ENCODE measurements at regions not wholly inside any gene's neighbourhood (a gene's known extent, or its start where the extent isn't known, plus 50 kb on each side); places are given as distances from the start of the nearest gene placed in this dataset.

DNA sequence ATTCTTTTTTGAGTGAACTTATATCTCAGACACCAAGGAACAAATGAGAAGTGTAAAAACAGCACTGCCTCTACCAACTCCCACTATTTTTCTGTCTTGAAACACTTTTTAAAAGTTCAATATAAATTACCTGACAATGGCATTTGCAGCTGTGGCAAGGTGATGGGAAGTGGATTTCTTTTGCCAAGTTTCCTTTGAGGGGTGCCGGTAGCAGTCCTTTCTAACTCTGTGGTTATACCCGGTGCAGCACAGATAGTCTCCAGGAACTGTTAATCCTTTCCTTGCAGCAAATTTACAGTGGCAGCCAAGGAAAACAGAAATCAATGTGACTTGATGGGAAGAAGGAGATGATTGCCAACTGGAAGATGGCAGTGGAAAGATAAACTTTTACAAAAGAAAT is 243.7 kb downstream of the BCAT1 start:
- Histone ChIP-seq H3K18ac (ENCODE audit: low read length) (no peak overlapping the region), H3K4me2 (ENCODE audit: insufficient read depth, low read length, poor library complexity, severe bottlenecking) (no peak overlapping the region), H2AK5ac (ENCODE audit: low read depth, low read length) (no peak overlapping the region), H2AFZ (ENCODE audit: low read length) (no peak overlapping the region), H3K14ac (ENCODE audit: low read length) (no peak overlapping the region), H4K8ac (ENCODE audit: low read depth, low read length) (no peak overlapping the region), H2BK15ac (ENCODE audit: low read length) (no peak overlapping the region), H3K79me1 (ENCODE audit: low read depth, low read length) (no peaks in the 10 kb centered on the region), H4K91ac (ENCODE audit: low read depth, low read length, poor library complexity) (no peak overlapping the region), H3K9me3 (replicated peaks in 1 of 2; ENCODE audit: control insufficient read depth in 2 of 2, insufficient read depth in 1 of 2, low read depth in 1 of 2, low read length in 2 of 2) (peaks cover 0 to 14% of the 10 kb centered on the region in 2 donors), H2BK12ac (ENCODE audit: low read length) (no peak overlapping the region), H3K4ac (ENCODE audit: low read length) (no peak overlapping the region), H3K4me3 (ENCODE audit: low read length in 2 of 2) (no peak overlapping the region), H3K27ac (replicated peaks; ENCODE audit: low read length) (no peak overlapping the region), H3K27me3 (ENCODE audit: control insufficient read depth in 3 of 3, insufficient read depth in 3 of 3, low read depth in 1 of 3, low read length in 3 of 3) (no peaks in the 10 kb centered on the region), H2BK5ac (ENCODE audit: low read length) (no peak overlapping the region), H3K9ac (ENCODE audit: low read depth, low read length, poor library complexity) (no peak overlapping the region), H2BK120ac (ENCODE audit: low read depth, low read length) (no peak overlapping the region), H3K23ac (ENCODE audit: low read depth, low read length, poor library complexity) (no peak overlapping the region), H3K36me3 (replicated peaks in 1 of 2; ENCODE audit: control insufficient read depth in 2 of 2, insufficient read depth in 2 of 2, low read length in 2 of 2) (no peaks in the 10 kb centered on the region), H3K4me1 (ENCODE audit: control insufficient read depth in 2 of 2, insufficient read depth in 1 of 2, low read depth in 1 of 2, low read length in 2 of 2) (no peaks in the 10 kb centered on the region)
- DNase-seq (ENCODE audit: low spot score) = no peak
- no CpG with 5 or more reads among the region's 2 CpGs for WGBS, 2 donors (ENCODE audit: extremely low coverage in 2 of 2, insufficient read length in 2 of 2, insufficient replicate concordance in 1 of 2)

DNA sequence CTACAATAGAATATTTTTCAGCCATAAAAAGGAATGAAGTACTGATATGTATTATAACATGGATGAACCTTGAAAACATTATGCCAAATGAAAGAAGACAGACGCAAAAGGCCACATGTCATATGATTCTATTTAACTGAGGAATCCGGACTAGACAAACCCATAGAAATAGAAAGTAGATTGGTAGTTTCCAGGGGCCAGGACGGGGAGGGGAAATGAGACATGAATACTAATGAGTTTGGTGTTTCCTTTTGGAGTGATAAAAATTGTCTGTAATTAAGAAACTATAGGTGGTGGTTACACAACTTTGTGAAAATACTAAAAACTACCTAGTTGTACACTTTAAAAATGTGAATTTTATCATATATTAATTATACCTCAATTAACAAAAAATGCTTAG is 247.6 kb downstream of the BCAT1 start:
- Histone ChIP-seq H2BK12ac (ENCODE audit: low read length) (no peak overlapping the region), H3K4me1 (ENCODE audit: control insufficient read depth in 2 of 2, insufficient read depth in 1 of 2, low read depth in 1 of 2, low read length in 2 of 2) (peaks cover 2 to 21% of the 10 kb centered on the region in 2 donors), H3K79me1 (ENCODE audit: low read depth, low read length) (no peaks in the 10 kb centered on the region), H3K4me3 (ENCODE audit: low read length in 2 of 2) (no peak overlapping the region), H3K9ac (ENCODE audit: low read depth, low read length, poor library complexity) (no peak overlapping the region), H3K14ac (ENCODE audit: low read length) (no peak overlapping the region), H4K8ac (ENCODE audit: low read depth, low read length) (no peak overlapping the region), H3K9me3 (replicated peaks in 1 of 2; ENCODE audit: control insufficient read depth in 2 of 2, insufficient read depth in 1 of 2, low read depth in 1 of 2, low read length in 2 of 2) (peaks cover 0 to 16% of the 10 kb centered on the region in 2 donors), H3K4me2 (ENCODE audit: insufficient read depth, low read length, poor library complexity, severe bottlenecking) (no peak overlapping the region), H2BK15ac (ENCODE audit: low read length) (no peak overlapping the region), H3K27ac (replicated peaks; ENCODE audit: low read length) (no peak overlapping the region), H2AK5ac (ENCODE audit: low read depth, low read length) (no peak overlapping the region), H3K27me3 (ENCODE audit: control insufficient read depth in 3 of 3, insufficient read depth in 3 of 3, low read depth in 1 of 3, low read length in 3 of 3) (no peaks in the 10 kb centered on the region), H2BK120ac (ENCODE audit: low read depth, low read length) (no peak overlapping the region), H4K91ac (ENCODE audit: low read depth, low read length, poor library complexity) (no peak overlapping the region), H3K23ac (ENCODE audit: low read depth, low read length, poor library complexity) (no peak overlapping the region), H3K4ac (ENCODE audit: low read length) (no peak overlapping the region), H3K36me3 (replicated peaks in 1 of 2; ENCODE audit: control insufficient read depth in 2 of 2, insufficient read depth in 2 of 2, low read length in 2 of 2) (no peaks in the 10 kb centered on the region), H3K18ac (ENCODE audit: low read length) (no peak overlapping the region), H2BK5ac (ENCODE audit: low read length) (no peak overlapping the region), H2AFZ (ENCODE audit: low read length) (no peak overlapping the region)
- DNase-seq (ENCODE audit: low spot score) = no peak
- no CpG with 5 or more reads among the region's 3 CpGs for WGBS, 2 donors (ENCODE audit: extremely low coverage in 2 of 2, insufficient read length in 2 of 2, insufficient replicate concordance in 1 of 2)

DNA sequence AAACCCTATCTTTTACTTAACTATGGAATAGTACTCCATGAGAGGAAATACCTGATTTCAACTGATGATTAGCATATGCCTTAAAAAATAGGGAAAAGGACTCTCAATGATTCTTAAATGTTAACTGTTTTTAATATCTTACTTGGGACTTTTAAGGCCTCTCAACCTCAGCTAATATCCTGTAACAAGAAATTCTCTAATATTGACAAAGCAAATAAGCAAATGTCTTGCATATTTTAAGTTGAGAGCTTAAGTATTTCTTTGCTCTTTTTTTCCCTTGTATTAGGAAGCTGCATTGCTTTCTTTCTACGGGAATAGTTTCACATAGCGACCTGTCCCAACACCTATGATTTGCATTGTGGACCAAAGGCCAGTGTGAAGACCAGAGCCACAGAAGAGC is 249.9 kb downstream of the BCAT1 start:
- no peak overlapping the region for H3K4me2 ChIP-seq (ENCODE audit: insufficient read depth, low read length, poor library complexity, severe bottlenecking)
- WGBS, 2 donors (ENCODE audit: extremely low coverage in 2 of 2, insufficient read length in 2 of 2, insufficient replicate concordance in 1 of 2) = no CpG with 5 or more reads among the region's 2 CpGs

DNA sequence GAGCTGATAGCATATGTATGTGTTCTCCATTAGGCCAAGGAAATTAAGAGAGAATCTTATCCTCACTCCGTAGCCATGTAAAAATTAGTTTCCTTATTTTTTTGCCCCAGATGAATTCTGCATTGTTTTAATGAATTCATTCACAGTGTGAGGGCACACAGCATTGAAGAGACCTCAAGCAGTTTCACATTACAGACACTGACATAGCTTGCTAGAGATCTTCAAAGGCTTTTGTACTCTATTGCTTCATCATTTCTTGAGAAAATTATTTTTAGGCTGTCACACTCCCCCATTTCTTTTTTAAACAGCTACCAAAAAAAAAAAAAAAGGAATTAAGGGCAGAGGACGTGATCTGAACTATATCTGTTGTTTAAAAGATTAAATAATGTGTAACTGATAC is 251.1 kb downstream of the BCAT1 start:
- Histone ChIP-seq H4K91ac (ENCODE audit: low read depth, low read length, poor library complexity) (no peak overlapping the region), H2AFZ (ENCODE audit: low read length) (no peak overlapping the region)
- WGBS, 2 donors (ENCODE audit: extremely low coverage in 2 of 2, insufficient read length in 2 of 2, insufficient replicate concordance in 1 of 2) = no CpG with 5 or more reads among the region's 2 CpGs

More for the DNA sequence above, 249.9 kb downstream of the BCAT1 start:
- peaks cover 0 to 16% of the 10 kb centered on the region in 2 donors for H3K9me3 ChIP-seq (replicated peaks in 1 of 2; ENCODE audit: control insufficient read depth in 2 of 2, insufficient read depth in 1 of 2, low read depth in 1 of 2, low read length in 2 of 2)
- no peak overlapping the region for H2BK15ac ChIP-seq (ENCODE audit: low read length)
- H3K36me3 ChIP-seq (replicated peaks in 1 of 2; ENCODE audit: control insufficient read depth in 2 of 2, insufficient read depth in 2 of 2, low read length in 2 of 2) = no peaks in the 10 kb centered on the region
- H3K18ac ChIP-seq (ENCODE audit: low read length) = no peak overlapping the region
- H3K23ac ChIP-seq (ENCODE audit: low read depth, low read length, poor library complexity) = no peak overlapping the region
- no peak overlapping the region for H2BK5ac ChIP-seq (ENCODE audit: low read length)
- H3K4me1 ChIP-seq (ENCODE audit: control insufficient read depth in 2 of 2, insufficient read depth in 1 of 2, low read depth in 1 of 2, low read length in 2 of 2) = peaks cover 2 to 21% of the 10 kb centered on the region in 2 donors
- no peak for DNase-seq (ENCODE audit: low spot score)
- H3K14ac ChIP-seq (ENCODE audit: low read length) = no peak overlapping the region
- H2BK120ac ChIP-seq (ENCODE audit: low read depth, low read length) = no peak overlapping the region
- no peak overlapping the region for H2AFZ ChIP-seq (ENCODE audit: low read length)
- no peak overlapping the region for H3K9ac ChIP-seq (ENCODE audit: low read depth, low read length, poor library complexity)
- H4K91ac ChIP-seq (ENCODE audit: low read depth, low read length, poor library complexity) = no peak overlapping the region
- no peak overlapping the region for H4K8ac ChIP-seq (ENCODE audit: low read depth, low read length)
- H2AK5ac ChIP-seq (ENCODE audit: low read depth, low read length) = no peak overlapping the region
- no peaks in the 10 kb centered on the region for H3K27me3 ChIP-seq (ENCODE audit: control insufficient read depth in 3 of 3, insufficient read depth in 3 of 3, low read depth in 1 of 3, low read length in 3 of 3)
- no peaks in the 10 kb centered on the region for H3K79me1 ChIP-seq (ENCODE audit: low read depth, low read length)
- H3K4me3 ChIP-seq (ENCODE audit: low read length in 2 of 2) = no peak overlapping the region
- no peak overlapping the region for H3K27ac ChIP-seq (replicated peaks; ENCODE audit: low read length)
- H2BK12ac ChIP-seq (ENCODE audit: low read length) = no peak overlapping the region
- no peak overlapping the region for H3K4ac ChIP-seq (ENCODE audit: low read length)

More for the DNA sequence above, 251.1 kb downstream of the BCAT1 start:
- no peak overlapping the region for H2BK120ac ChIP-seq (ENCODE audit: low read depth, low read length)
- H3K79me1 ChIP-seq (ENCODE audit: low read depth, low read length) = no peaks in the 10 kb centered on the region
- no peak overlapping the region for H4K8ac ChIP-seq (ENCODE audit: low read depth, low read length)
- no peak overlapping the region for H3K18ac ChIP-seq (ENCODE audit: low read length)
- H3K36me3 ChIP-seq (replicated peaks in 1 of 2; ENCODE audit: control insufficient read depth in 2 of 2, insufficient read depth in 2 of 2, low read length in 2 of 2) = no peaks in the 10 kb centered on the region
- H3K27me3 ChIP-seq (ENCODE audit: control insufficient read depth in 3 of 3, insufficient read depth in 3 of 3, low read depth in 1 of 3, low read length in 3 of 3) = no peaks in the 10 kb centered on the region
- H3K4ac ChIP-seq (ENCODE audit: low read length) = no peak overlapping the region
- no peak overlapping the region for H2AK5ac ChIP-seq (ENCODE audit: low read depth, low read length)
- H3K4me1 ChIP-seq (ENCODE audit: control insufficient read depth in 2 of 2, insufficient read depth in 1 of 2, low read depth in 1 of 2, low read length in 2 of 2) = peaks cover 2 to 21% of the 10 kb centered on the region in 2 donors
- no peak overlapping the region for H3K23ac ChIP-seq (ENCODE audit: low read depth, low read length, poor library complexity)
- peaks cover 0 to 16% of the 10 kb centered on the region in 2 donors for H3K9me3 ChIP-seq (replicated peaks in 1 of 2; ENCODE audit: control insufficient read depth in 2 of 2, insufficient read depth in 1 of 2, low read depth in 1 of 2, low read length in 2 of 2)
- no peak overlapping the region for H3K4me2 ChIP-seq (ENCODE audit: insufficient read depth, low read length, poor library complexity, severe bottlenecking)
- no peak overlapping the region for H3K14ac ChIP-seq (ENCODE audit: low read length)
- no peak overlapping the region for H2BK12ac ChIP-seq (ENCODE audit: low read length)
- no peak overlapping the region for H2BK5ac ChIP-seq (ENCODE audit: low read length)
- no peak overlapping the region for H3K4me3 ChIP-seq (ENCODE audit: low read length in 2 of 2)
- no peak overlapping the region for H3K9ac ChIP-seq (ENCODE audit: low read depth, low read length, poor library complexity)
- no peak overlapping the region for H2BK15ac ChIP-seq (ENCODE audit: low read length)
- no peak for DNase-seq (ENCODE audit: low spot score)
- no peak overlapping the region for H3K27ac ChIP-seq (replicated peaks; ENCODE audit: low read length)
